ENCODE measurements at regions not wholly inside any gene's neighbourhood (a gene's known extent, or its start where the extent isn't known, plus 50 kb on each side); places are given as distances from the start of the nearest gene placed in this dataset.
"Not testable (repeated sequence)": the region's sequence is repeated elsewhere in the genome, so short reads cannot be mapped to it uniquely, and the experiment has no call there.

- TF ChIP-seq, protein P1, sequence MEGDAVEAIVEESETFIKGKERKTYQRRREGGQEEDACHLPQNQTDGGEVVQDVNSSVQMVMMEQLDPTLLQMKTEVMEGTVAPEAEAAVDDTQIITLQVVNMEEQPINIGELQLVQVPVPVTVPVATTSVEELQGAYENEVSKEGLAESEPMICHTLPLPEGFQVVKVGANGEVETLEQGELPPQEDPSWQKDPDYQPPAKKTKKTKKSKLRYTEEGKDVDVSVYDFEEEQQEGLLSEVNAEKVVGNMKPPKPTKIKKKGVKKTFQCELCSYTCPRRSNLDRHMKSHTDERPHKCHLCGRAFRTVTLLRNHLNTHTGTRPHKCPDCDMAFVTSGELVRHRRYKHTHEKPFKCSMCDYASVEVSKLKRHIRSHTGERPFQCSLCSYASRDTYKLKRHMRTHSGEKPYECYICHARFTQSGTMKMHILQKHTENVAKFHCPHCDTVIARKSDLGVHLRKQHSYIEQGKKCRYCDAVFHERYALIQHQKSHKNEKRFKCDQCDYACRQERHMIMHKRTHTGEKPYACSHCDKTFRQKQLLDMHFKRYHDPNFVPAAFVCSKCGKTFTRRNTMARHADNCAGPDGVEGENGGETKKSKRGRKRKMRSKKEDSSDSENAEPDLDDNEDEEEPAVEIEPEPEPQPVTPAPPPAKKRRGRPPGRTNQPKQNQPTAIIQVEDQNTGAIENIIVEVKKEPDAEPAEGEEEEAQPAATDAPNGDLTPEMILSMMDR (IDR thresholded peaks at IDR 0.05; ENCODE audit: unreplicated experiment in 3 of 3): no peak
- H3K9me3 Mint-ChIP-seq: no peaks in the 10 kb centered on the region
Measured at GRCh38 chr2:14996351-14997014, 364.0 kb downstream of the LRATD1 start.

DNA sequence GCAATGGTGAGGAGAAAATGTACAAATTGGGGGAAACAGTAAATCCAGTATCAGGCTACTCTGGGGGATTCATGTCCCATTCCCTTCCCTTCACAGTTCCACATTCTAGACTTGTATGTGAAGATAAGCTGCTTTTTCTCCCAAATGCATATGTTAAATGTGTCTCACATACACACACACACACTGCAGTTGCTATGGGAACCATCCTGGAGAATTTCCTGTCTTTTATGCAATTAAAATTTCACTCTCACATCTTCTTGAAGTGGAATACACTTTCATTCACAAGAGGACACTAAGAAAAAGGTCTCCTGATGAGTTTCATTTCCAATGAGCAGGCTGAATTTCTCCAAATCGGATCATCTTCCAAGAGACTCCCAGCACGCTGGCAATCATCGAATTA is 366.0 kb downstream of the LRATD1 start:
- Mint-ChIP-seq H3K27ac (no peak overlapping the region), H3K36me3 (ENCODE audit: low read depth) (no peaks in the 10 kb centered on the region), H3K4me1 (peaks cover 7% of the 10 kb centered on the region), H3K9me3 (no peaks in the 10 kb centered on the region), H3K4me3 (no peak overlapping the region), H3K27me3 (ENCODE audit: low read depth) (peaks cover 6% of the 10 kb centered on the region)
- TF ChIP-seq, protein P1 (IDR thresholded peaks at IDR 0.05; ENCODE audit: unreplicated experiment in 3 of 3): no peak

More at GRCh38 chr2:14996351-14997014, 364.0 kb downstream of the LRATD1 start:
- Mint-ChIP-seq H3K36me3 (ENCODE audit: low read depth) (no peaks in the 10 kb centered on the region), H3K4me3 (no peak overlapping the region), H3K4me1 (peaks cover 7% of the 10 kb centered on the region), H3K27ac (no peak overlapping the region), H3K27me3 (ENCODE audit: low read depth) (peaks cover 10% of the 10 kb centered on the region)

DNA sequence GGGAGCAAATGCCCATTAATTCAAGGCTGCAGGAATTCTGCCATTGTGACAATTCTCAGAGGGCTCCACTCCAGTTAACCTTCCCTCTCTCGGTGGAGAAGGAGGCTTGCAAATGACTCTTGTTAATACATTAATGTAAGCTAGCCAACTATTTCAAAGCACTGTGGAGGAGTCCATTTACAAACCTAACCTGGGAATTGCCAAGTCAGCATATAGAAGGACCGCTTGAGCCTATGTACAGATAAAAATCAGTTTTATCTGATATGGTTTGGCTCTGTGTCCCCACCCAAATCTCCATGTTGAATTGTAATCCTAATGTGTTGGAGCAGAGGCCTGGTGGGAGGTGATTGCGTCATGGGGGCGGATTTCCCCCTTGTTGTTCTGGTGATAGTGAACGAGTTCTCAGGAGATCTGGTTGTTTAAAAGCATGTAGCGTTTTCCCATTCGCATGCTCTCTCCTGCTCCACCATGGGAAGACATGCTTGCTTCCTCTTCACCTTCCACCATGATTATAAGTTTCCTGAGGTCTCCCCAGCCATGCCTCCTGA is 366.7 kb downstream of the LRATD1 start:
- Mint-ChIP-seq H3K9me3 (no peaks in the 10 kb centered on the region), H3K36me3 (ENCODE audit: low read depth) (no peaks in the 10 kb centered on the region), H3K4me3 (no peak overlapping the region), H3K27ac (no peak overlapping the region), H3K4me1 (peaks cover 7% of the 10 kb centered on the region), H3K27me3 (ENCODE audit: low read depth) (peaks cover 6% of the 10 kb centered on the region)
- TF ChIP-seq, protein P1 (IDR thresholded peaks at IDR 0.05; ENCODE audit: unreplicated experiment in 3 of 3): no peak

DNA sequence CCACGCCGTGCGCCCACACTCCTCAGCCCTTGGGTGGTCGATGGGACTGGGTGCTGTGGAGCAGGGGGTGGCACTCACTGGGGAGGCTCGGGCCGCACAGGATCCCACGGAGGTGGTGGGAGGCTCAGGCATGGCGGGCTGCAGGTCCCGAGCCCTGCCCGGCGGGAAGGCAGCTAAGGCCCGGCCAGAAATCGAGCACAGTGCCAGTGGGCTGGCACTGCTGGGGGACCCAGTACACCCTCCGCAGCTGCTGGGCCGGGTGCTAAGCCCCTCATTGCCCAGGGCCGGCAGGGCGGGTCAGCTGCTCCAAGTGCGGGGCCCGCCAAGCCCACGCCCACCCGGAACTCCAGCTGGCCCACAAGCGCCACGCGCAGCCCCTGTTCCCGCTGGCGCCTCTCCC is 370.0 kb downstream of the LRATD1 start:
- H3K9me3 Mint-ChIP-seq; H3K36me3 Mint-ChIP-seq (ENCODE audit: low read depth); H3K4me1 Mint-ChIP-seq; H3K27me3 Mint-ChIP-seq (ENCODE audit: low read depth); H3K4me3 Mint-ChIP-seq; H3K27ac Mint-ChIP-seq: not testable (repeated sequence)

DNA sequence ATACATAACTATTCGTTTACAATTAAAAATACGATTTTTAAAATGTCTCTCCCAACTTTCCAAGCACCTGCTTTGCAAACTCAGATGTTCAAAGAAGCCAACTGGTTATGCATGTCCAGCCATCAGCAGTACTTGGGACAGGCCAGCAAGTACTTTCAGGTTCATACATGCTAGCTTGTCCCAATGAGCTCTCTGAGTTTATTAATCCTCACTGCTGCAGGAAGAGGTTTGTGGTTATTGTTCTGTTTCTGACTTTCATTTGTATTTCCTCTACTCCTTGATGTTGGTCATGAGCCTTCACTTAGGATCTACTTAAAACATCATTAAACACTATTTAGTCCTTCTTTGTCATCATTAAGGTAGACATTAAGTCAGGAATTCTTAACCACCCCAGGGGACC is 374.1 kb downstream of the LRATD1 start:
- Mint-ChIP-seq H3K9me3 (peaks cover 4% of the 10 kb centered on the region), H3K4me1 (no peaks in the 10 kb centered on the region), H3K27ac (no peak overlapping the region), H3K4me3 (no peak overlapping the region), H3K27me3 (ENCODE audit: low read depth) (no peaks in the 10 kb centered on the region), H3K36me3 (ENCODE audit: low read depth) (no peaks in the 10 kb centered on the region)
- TF ChIP-seq, protein P1 (IDR thresholded peaks at IDR 0.05; ENCODE audit: unreplicated experiment in 3 of 3): no peak

- H3K4me1 Mint-ChIP-seq: no peaks in the 10 kb centered on the region
- TF ChIP-seq, protein P1 (IDR thresholded peaks at IDR 0.05; ENCODE audit: unreplicated experiment in 3 of 3): no peak
- no peak overlapping the region for H3K4me3 Mint-ChIP-seq
- H3K27me3 Mint-ChIP-seq (ENCODE audit: low read depth): no peaks in the 10 kb centered on the region
- no peaks in the 10 kb centered on the region for H3K36me3 Mint-ChIP-seq (ENCODE audit: low read depth)
- no peak overlapping the region for H3K27ac Mint-ChIP-seq
- peaks cover 16% of the 10 kb centered on the region for H3K9me3 Mint-ChIP-seq
Measured at GRCh38 chr2:15009681-15010080, 377.2 kb downstream of the LRATD1 start.
